ENCODE measurements at regions not wholly inside any gene's neighbourhood (a gene's known extent, or its start where the extent isn't known, plus 50 kb on each side); places are given as distances from the start of the nearest gene placed in this dataset.

DNA sequence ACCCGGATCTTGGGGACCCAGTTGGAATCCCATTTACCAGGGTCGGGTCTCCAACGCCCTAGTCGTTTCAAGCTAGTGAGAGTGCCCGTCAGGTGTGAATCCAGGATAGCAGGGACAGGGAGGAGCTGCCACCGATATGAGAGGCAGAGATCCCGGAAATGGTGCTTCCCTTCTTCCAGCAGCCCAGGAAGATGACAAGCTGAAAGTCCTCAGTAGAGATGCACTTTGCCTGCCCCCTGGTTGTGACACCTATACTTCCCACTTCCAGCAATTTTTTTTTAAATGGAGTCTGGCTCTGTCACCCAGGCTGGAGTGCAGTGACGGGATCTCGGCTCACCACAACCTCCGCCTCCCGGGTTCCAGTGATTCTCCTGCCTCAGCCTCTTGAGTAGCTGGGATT, 503.0 kb downstream of the NTRK3 start:
- Histone ChIP-seq H3K4ac (replicated peaks; ENCODE audit: insufficient read length, low read depth, low read length) (no peak overlapping the region), H3K27ac (ENCODE audit: low read depth, low read length) (no peak overlapping the region), H3K56ac (replicated peaks; ENCODE audit: insufficient read length, low read depth, low read length) (no peak overlapping the region), H4K91ac (replicated peaks; ENCODE audit: insufficient read length, low read length) (no peak overlapping the region), H3K9ac (replicated peaks in 1 of 4; ENCODE audit: extremely low read depth in 1 of 4, low read depth in 3 of 4, low read length in 3 of 4) (no peak overlapping the region), H2AK5ac (ENCODE audit: low read depth, low read length) (no peak overlapping the region), H3K18ac (ENCODE audit: extremely low read depth, low read length) (no peak overlapping the region), H3K36me3 (ENCODE audit: control insufficient read depth in 2 of 4, insufficient read depth in 4 of 4, low read length in 3 of 4) (no peaks in the 10 kb centered on the region), H3K14ac (ENCODE audit: insufficient read length) (no peak overlapping the region), H3K27me3 (replicated peaks in 1 of 4; ENCODE audit: control insufficient read depth in 3 of 4, extremely low read depth in 1 of 4, insufficient read depth in 3 of 4, low read length in 3 of 4) (no peaks in the 10 kb centered on the region), H2BK20ac (ENCODE audit: low read length) (no peak overlapping the region), H3K79me1 (ENCODE audit: low read depth, low read length) (no peaks in the 10 kb centered on the region), H3K79me2 (ENCODE audit: control insufficient read depth in 1 of 2, insufficient read depth in 2 of 2, low read length in 2 of 2) (no peaks in the 10 kb centered on the region), H2BK12ac (ENCODE audit: low read depth, low read length) (no peak overlapping the region), H2AFZ (ENCODE audit: low read length) (no peak overlapping the region), H3K4me1 (replicated peaks in 1 of 4; ENCODE audit: control insufficient read depth in 3 of 4, insufficient read depth in 4 of 4, low read length in 3 of 4) (no peaks in the 10 kb centered on the region), H2BK5ac (ENCODE audit: low read depth, low read length) (no peak overlapping the region), H3K4me3 (ENCODE audit: extremely low read depth in 1 of 4, insufficient read depth in 2 of 4, low read depth in 3 of 4, low read length in 4 of 4) (no peak overlapping the region), H4K20me1 (replicated peaks in 1 of 2; ENCODE audit: control insufficient read depth in 1 of 2, insufficient read depth in 2 of 2, low read length in 2 of 2) (no peaks in the 10 kb centered on the region), H4K5ac (ENCODE audit: insufficient read length, low read depth, low read length) (no peak overlapping the region), H3K23ac (ENCODE audit: insufficient read length) (no peak overlapping the region), H3K23me2 (ENCODE audit: low read depth, low read length) (no peaks in the 10 kb centered on the region; the same call in 1 of the 2 replicates), H3K9me3 (ENCODE audit: insufficient read depth in 2 of 2, low read depth in 1 of 2, low read length in 1 of 2) (no peaks in the 10 kb centered on the region), H3K4me2 (ENCODE audit: insufficient read depth in 1 of 2, low read depth in 2 of 2, low read length in 2 of 2) (no peak overlapping the region), H4K8ac (ENCODE audit: extremely low read depth, insufficient read depth, low read length) (no peak overlapping the region), H2BK15ac (ENCODE audit: low read length) (no peak overlapping the region), H2BK120ac (replicated peaks; ENCODE audit: low read depth, low read length) (no peak overlapping the region)
- FAIRE-seq (no peak), DNase-seq (ENCODE audit: low read depth in 1 of 2, low spot score in 2 of 2) (no peak)
- TF ChIP-seq TAF7 (optimal IDR thresholded peaks at IDR 0.05; ENCODE audit: borderline replicate concordance, low read depth, low read length) (no peak), RAD21 (IDR thresholded peaks at IDR 0.05 in 1 of 2, conservative IDR thresholded peaks at IDR 0.05 in 1 of 2; ENCODE audit: low read depth in 2 of 2, low read length in 2 of 2) (peak; percentile 39 to 43; a peak in 3 of 4 replicates), CTCF (IDR thresholded peaks at IDR 0.05; ENCODE audit: control extremely low read depth in 1 of 3, insufficient read depth in 1 of 3, low read depth in 1 of 3, low read length in 3 of 3) (peak in 1 of 3 experiments; percentile 22; a peak in 1 of 4 replicates), KDM4A (IDR thresholded peaks at IDR 0.05; ENCODE audit: low read depth, low read length, severe bottlenecking) (no peak)
- CTCF ChIA-PET (ENCODE audit: partially characterized antibody), result interaction anchor here (0.6 to 3.5 kb wide), 7 partner anchors 12 to 1531 kb away, joined by 3 to 13 read pairs (median 3); no protein-coding TSS in a partner anchor
- POLR2A ChIA-PET (ENCODE audit: partially characterized antibody), result no interaction called here
- WGBS, 2 experiments (ENCODE audit: extremely low coverage in 1 of 2, insufficient coverage in 1 of 2, insufficient read length in 1 of 2, insufficient replicate concordance in 2 of 2, low coverage in 1 of 2, low lambda C conversion rate in 2 of 2, missing lambda C conversion rate in 1 of 2), result 87% methylated on average over 11 of the region's 11 CpGs; no CpG with 5 or more reads in 1 of the 2 experiments
